Mammary epithelial cell (primary cell): ENCODE measurements at regions not wholly inside any gene's neighbourhood (a gene's known extent, or its start where the extent isn't known, plus 50 kb on each side); places are given as distances from the start of the nearest gene placed in this dataset.

Source experiments
- EZH2 ChIP-seq: IDR thresholded peaks from 2 replicates; pipeline ENCODE4 v1.6.1; 2012; ENCODE audit warnings: low read length, inconsistent platforms, borderline replicate concordance
- TF ChIP-seq, protein P1 (sequence below), 2 donors: IDR thresholded peaks in 1 of 2; conservative IDR thresholded peaks in 1 of 2; 2 replicates each; pipeline ENCODE4 v1.5.1; 2011 to 2012; ENCODE audit warnings: inconsistent platforms in 2 of 2, low read length in 2 of 2, mild to moderate bottlenecking in 2 of 2, control low read depth in 1 of 2, low read depth in 1 of 2; ENCODE audit not compliant: insufficient read depth in 1 of 2; ENCODE audit errors: extremely low read depth in 1 of 2

DNA sequence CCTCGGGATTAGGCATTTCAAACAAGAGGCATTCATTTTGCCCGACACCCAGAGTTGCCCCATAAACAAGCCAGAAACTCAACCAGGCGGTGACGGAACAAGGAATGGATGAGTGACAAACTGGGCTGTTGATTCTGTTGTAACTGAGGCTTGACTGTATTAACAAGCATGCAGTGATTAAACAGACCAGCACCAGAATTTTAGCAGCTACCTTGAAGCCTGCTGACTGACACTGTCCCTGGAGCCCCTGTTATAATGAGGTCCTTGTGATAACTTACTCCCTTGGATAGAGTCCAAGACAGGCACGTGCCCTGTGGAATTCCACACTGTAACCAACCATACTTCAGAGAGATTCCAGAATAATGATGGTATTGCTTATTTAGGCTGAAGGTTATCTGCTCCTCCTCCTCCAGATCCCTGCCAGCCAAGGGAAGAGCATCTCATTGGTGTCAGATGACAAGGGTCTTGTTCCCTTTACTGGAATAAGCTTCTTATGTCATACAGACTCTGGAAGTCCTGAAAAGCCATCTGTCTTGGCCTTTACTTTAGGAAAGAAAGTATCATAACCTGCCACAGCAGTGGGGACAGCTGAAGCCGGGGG lies 97.1 kb upstream of the RMDN2 start:
- TF ChIP-seq, protein P1, sequence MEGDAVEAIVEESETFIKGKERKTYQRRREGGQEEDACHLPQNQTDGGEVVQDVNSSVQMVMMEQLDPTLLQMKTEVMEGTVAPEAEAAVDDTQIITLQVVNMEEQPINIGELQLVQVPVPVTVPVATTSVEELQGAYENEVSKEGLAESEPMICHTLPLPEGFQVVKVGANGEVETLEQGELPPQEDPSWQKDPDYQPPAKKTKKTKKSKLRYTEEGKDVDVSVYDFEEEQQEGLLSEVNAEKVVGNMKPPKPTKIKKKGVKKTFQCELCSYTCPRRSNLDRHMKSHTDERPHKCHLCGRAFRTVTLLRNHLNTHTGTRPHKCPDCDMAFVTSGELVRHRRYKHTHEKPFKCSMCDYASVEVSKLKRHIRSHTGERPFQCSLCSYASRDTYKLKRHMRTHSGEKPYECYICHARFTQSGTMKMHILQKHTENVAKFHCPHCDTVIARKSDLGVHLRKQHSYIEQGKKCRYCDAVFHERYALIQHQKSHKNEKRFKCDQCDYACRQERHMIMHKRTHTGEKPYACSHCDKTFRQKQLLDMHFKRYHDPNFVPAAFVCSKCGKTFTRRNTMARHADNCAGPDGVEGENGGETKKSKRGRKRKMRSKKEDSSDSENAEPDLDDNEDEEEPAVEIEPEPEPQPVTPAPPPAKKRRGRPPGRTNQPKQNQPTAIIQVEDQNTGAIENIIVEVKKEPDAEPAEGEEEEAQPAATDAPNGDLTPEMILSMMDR (conservative IDR thresholded peaks at IDR 0.05 in 1 of 2, IDR thresholded peaks at IDR 0.05 in 1 of 2; ENCODE audit: extremely low read depth in 1 of 2, insufficient read depth in 1 of 2, low read depth in 1 of 2, low read length in 2 of 2): no peak
- TF ChIP-seq EZH2: no peak
